GM18861 (cell line): ENCODE measurements at regions not wholly inside any gene's neighbourhood (a gene's known extent, or its start where the extent isn't known, plus 50 kb on each side); places are given as distances from the start of the nearest gene placed in this dataset.
"Not testable (repeated sequence)": the region's sequence is repeated elsewhere in the genome, so short reads cannot be mapped to it uniquely, and the experiment has no call there.

Source experiments
- ATAC-seq: cut with Tn5 transposase; IDR thresholded peaks from one replicate; pipeline ENCODE4 v1.9.1; 2021; ENCODE audit not compliant: unreplicated experiment

- peak; percentile 93 for ATAC-seq
Observed at GRCh38 chr5:68070591-68071281, 144.8 kb upstream of the PIK3R1 start.

- ATAC-seq, result no peak
Observed at GRCh38 chr5:68067976-68068603, 147.5 kb upstream of the PIK3R1 start.

GRCh38 chr5:68067291-68067690 lies 148.3 kb upstream of the PIK3R1 start:
- no peak for ATAC-seq

GRCh38 chr5:68066277-68066955 lies 149.1 kb upstream of the PIK3R1 start:
- ATAC-seq, result no peak

- not testable (repeated sequence) for ATAC-seq
Observed at GRCh38 chr5:68065321-68065720, 150.2 kb upstream of the PIK3R1 start.

GRCh38 chr5:68060382-68060781 lies 155.2 kb upstream of the PIK3R1 start:
- no peak for ATAC-seq

- ATAC-seq, result no peak
Observed at GRCh38 chr5:68057191-68057590, 158.4 kb upstream of the PIK3R1 start.

GRCh38 chr5:68055686-68056085 lies 159.9 kb upstream of the PIK3R1 start:
- no peak for ATAC-seq

GRCh38 chr5:68054638-68055037 lies 160.9 kb upstream of the PIK3R1 start:
- no peak for ATAC-seq

GRCh38 chr5:68053202-68053601 lies 162.4 kb upstream of the PIK3R1 start:
- no peak for ATAC-seq

- ATAC-seq, result no peak
Observed at GRCh38 chr5:68049053-68049713, 166.4 kb upstream of the PIK3R1 start.

GRCh38 chr5:68048516-68048915 lies 167.0 kb upstream of the PIK3R1 start:
- no peak for ATAC-seq

GRCh38 chr5:68048054-68048453 lies 167.5 kb upstream of the PIK3R1 start:
- not testable (repeated sequence) for ATAC-seq

- no peak for ATAC-seq
Observed at GRCh38 chr5:68047035-68047434, 168.5 kb upstream of the PIK3R1 start.

GRCh38 chr5:68046445-68046844 lies 169.1 kb upstream of the PIK3R1 start:
- no peak for ATAC-seq

- peak; percentile 90 for ATAC-seq
Observed at GRCh38 chr5:68041293-68041692, 174.3 kb upstream of the PIK3R1 start.

- ATAC-seq, result no peak
Observed at GRCh38 chr5:68037546-68037945, 178.0 kb upstream of the PIK3R1 start.

- ATAC-seq, result no peak
Observed at GRCh38 chr5:68033961-68034571, 181.5 kb upstream of the PIK3R1 start.

GRCh38 chr5:68033029-68033428 lies 182.5 kb upstream of the PIK3R1 start:
- no peak for ATAC-seq

- ATAC-seq, result no peak
Observed at GRCh38 chr5:68032216-68032762, 183.3 kb upstream of the PIK3R1 start.

- no peak for ATAC-seq
Observed at GRCh38 chr5:68028131-68028727, 187.3 kb upstream of the PIK3R1 start.
